Lung (tissue), 11 donors: ENCODE measurements at regions not wholly inside any gene's neighbourhood (a gene's known extent, or its start where the extent isn't known, plus 50 kb on each side); places are given as distances from the start of the nearest gene placed in this dataset.

Experiments
- ATAC-seq: fragments of 200-7000 bp; cut with Tn5 transposase; one replicate; pipeline ENCODE4 v1.9.1; 2020; ENCODE audit warnings: moderate number of reproducible peaks; ENCODE audit not compliant: insufficient read depth, low FRiP score
- DNase-seq, 3 donors: peaks; one replicate each; pipeline ENCODE4 v3.0.0-alpha.2; 2013 to 2017
- H3K27ac ChIP-seq, 2 donors: one replicate each; pipeline ENCODE4 v1.5.1; 2013; ENCODE audit warnings: mild to moderate bottlenecking in 2 of 2, moderate library complexity in 2 of 2, control low read depth in 1 of 2, inconsistent platforms in 1 of 2, low read depth in 1 of 2, low read length in 1 of 2
- H3K27me3 ChIP-seq, 3 donors: one replicate each; pipeline ENCODE4 v1.5.1; 2013; ENCODE audit warnings: low read length in 2 of 3; ENCODE audit not compliant: control insufficient read depth in 3 of 3, insufficient read depth in 3 of 3
- H3K36me3 ChIP-seq, 4 donors: one replicate each; pipeline ENCODE4 v1.5.1; 2013; ENCODE audit warnings: low read length in 4 of 4, mild to moderate bottlenecking in 1 of 4, moderate library complexity in 1 of 4; ENCODE audit not compliant: control insufficient read depth in 4 of 4, insufficient read depth in 4 of 4
- H3K4me1 ChIP-seq, 5 donors: one replicate each; pipeline ENCODE4 v1.5.1; 2013; ENCODE audit warnings: low read length in 5 of 5, mild to moderate bottlenecking in 2 of 5, moderate library complexity in 1 of 5; ENCODE audit not compliant: control insufficient read depth in 5 of 5, insufficient read depth in 5 of 5
- H3K4me3 ChIP-seq: one replicate; pipeline ENCODE4 v1.5.1; 2013; ENCODE audit warnings: mild to moderate bottlenecking, control low read depth, moderate library complexity
- H3K9ac ChIP-seq, 2 donors: one replicate each; pipeline ENCODE4 v1.5.1; 2013; ENCODE audit warnings: low read length in 2 of 2, control low read depth in 1 of 2; ENCODE audit not compliant: insufficient read depth in 1 of 2
- H3K9me3 ChIP-seq, 4 donors: one replicate each; pipeline ENCODE4 v1.5.1; 2013; ENCODE audit warnings: low read length in 3 of 4, mild to moderate bottlenecking in 1 of 4, moderate library complexity in 1 of 4; ENCODE audit not compliant: control insufficient read depth in 4 of 4, insufficient read depth in 3 of 4
- CTCF ChIP-seq: IDR thresholded peaks from 2 replicates; pipeline ENCODE4 v1.5.1; 2012; ENCODE audit warnings: mild to moderate bottlenecking; ENCODE audit errors: control extremely low read depth, extremely low read depth
- WGBS, 2 donors: extraction: QIAGEN DNeasy Blood & Tissue Kit; methylation state at CpG; one replicate each; pipeline ENCODE4 v1.1.7; 2013; 5-methylcytosine and 5-hydroxymethylcytosine counted together
- donor health status: control.
- donor health status: control.
- donor health status: Bipolar disorder and iron deficiency.
- donor health status: healthy.
- donor health status: DM: yes; HTN: yes; CAD: no.

- H3K4me3 ChIP-seq: no peak overlapping the region
- no peaks in the 10 kb centered on the region for H3K9me3 ChIP-seq
- DNase-seq (peak; percentile 22 to 30 (median 23)), ATAC-seq (peak; percentile 35)
- H3K27me3 ChIP-seq: peaks cover 7 to 49% (median 19%) of the 10 kb centered on the region in 3 donors
- no peak for TF ChIP-seq CTCF
- peaks cover 0 to 17% (median 0%) of the 10 kb centered on the region in 5 donors for H3K4me1 ChIP-seq
- H3K27ac ChIP-seq: no peak overlapping the region
- H3K9ac ChIP-seq: no peak overlapping the region
- 1 to 2% methylated on average over 67 to 90 of the region's 90 CpGs for WGBS, 2 donors
- H3K36me3 ChIP-seq: no peaks in the 10 kb centered on the region
These were observed 133.6 kb upstream of the MYO16 start for GRCh38 chr13:108495646-108496361.

- H3K4me1 ChIP-seq: peaks cover 0 to 17% (median 0%) of the 10 kb centered on the region in 5 donors
- TF ChIP-seq CTCF: no peak
- H3K27ac ChIP-seq: no peak overlapping the region
- WGBS, 2 donors: 6 to 7% methylated on average over 30 of the region's 30 CpGs
- peaks cover 7 to 49% (median 19%) of the 10 kb centered on the region in 3 donors for H3K27me3 ChIP-seq
- ATAC-seq (no peak), DNase-seq (peak; percentile 21 to 34 (median 24))
- H3K36me3 ChIP-seq: no peaks in the 10 kb centered on the region
- H3K9ac ChIP-seq: no peak overlapping the region
- H3K4me3 ChIP-seq: no peak overlapping the region
- no peaks in the 10 kb centered on the region for H3K9me3 ChIP-seq
These were observed 132.8 kb upstream of the MYO16 start for GRCh38 chr13:108496362-108497210.

- Histone ChIP-seq H3K9me3 (no peaks in the 10 kb centered on the region), H3K4me1 (peaks cover 0 to 9% (median 0%) of the 10 kb centered on the region in 5 donors), H3K9ac (no peak overlapping the region), H3K36me3 (no peaks in the 10 kb centered on the region), H3K27me3 (peaks cover 6 to 33% (median 13%) of the 10 kb centered on the region in 3 donors), H3K27ac (no peak overlapping the region), H3K4me3 (no peak overlapping the region)
- DNase-seq (no peak), ATAC-seq (no peak)
- TF ChIP-seq CTCF: no peak
- 69 to 78% methylated on average over 6 of the region's 6 CpGs for WGBS, 2 donors
These were observed 128.7 kb upstream of the MYO16 start for GRCh38 chr13:108500711-108501110.
